COLO829 (cell line): ENCODE measurements at regions not wholly inside any gene's neighbourhood (a gene's known extent, or its start where the extent isn't known, plus 50 kb on each side); places are given as distances from the start of the nearest gene placed in this dataset.

Experiments used
- DNase-seq: peaks from one replicate; pipeline ENCODE4 v3.0.0; 2012; ENCODE audit warnings: low spot score

- DNase-seq = no peak
Observed at GRCh38 chr1:90780981-90781380, 63.9 kb upstream of the BARHL2 start.

GRCh38 chr1:90779573-90779972, 62.5 kb upstream of the BARHL2 start:
- no peak for DNase-seq

DNA sequence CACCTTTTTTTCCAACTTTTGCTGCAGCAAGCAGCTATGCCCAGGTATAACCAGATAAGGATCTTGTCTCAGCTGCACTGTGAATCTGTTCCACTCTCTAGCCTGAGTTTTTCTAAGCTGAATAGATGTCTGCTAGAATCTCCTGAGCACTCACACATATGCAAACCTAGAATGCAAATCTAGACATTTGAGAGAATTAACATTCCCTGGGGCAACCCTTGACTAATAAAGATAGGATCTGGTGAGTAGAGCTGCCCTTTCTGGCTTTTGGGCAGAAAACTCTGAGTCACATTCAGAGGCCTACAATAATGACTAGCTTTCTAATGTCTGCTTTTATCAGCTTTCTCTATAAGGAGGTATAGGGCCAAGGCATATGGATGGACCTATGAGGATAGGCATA, 61.4 kb upstream of the BARHL2 start:
- peak; percentile 40 for DNase-seq

DNA sequence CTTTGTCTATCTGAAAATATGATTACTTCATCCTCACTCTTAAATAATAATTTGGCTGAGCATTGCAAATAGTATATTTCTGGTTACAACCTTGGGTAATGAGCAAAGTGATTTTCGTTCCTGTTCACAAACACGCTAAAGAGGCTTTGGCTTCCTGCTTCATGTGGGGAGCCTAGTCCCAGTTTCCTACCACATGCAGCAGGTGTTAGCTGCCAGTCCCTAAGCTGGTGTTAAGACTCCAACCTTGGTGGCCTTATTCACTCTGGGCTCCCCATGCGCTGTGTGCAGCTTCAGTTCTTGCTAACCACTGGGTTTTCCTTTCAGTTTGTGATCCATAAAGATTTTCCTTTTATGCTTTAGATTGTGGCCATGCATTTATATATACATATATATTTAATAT, 56.7 kb upstream of the BARHL2 start:
- DNase-seq = no peak

DNA sequence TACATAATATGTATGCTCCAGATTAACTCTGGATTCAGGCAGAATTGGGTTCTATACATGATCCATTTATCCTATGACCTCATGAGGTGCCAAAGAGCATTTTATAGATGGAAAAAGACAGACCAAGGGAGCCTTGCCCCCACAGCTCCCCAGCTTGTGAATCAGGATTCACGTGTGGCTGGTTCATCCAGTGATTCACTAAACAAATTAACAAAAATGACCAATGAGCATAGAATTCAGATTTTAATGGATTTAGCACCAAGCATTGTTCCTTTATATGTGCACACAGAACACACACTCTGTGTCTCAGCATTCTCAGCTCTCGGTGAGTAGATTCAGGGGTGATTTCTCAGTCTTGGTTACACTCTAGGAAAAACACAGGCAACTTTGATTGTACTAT, 51.7 kb upstream of the BARHL2 start:
- no peak for DNase-seq

DNA sequence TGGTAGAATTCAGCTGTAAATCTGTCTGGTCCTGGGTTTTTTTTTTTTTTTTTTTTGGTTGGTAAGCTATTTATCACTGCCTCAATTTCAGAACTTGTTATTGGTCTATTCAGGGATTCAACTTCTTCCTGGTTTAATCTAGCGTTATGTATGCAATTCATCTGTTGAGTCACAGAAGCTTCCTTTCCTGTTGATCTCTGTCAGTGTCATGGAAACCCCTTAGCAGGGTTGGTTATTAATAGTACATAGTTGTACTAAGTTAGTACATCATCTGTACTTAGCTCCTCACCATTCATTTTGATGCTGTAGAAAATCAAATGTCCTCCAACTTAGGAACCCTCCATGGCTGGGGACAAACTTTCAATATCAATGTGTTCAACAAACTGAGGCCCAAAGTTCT, 51.0 kb upstream of the BARHL2 start:
- peak; percentile 6 for DNase-seq
